Uterus (tissue), 3 donors: ENCODE measurements at regions not wholly inside any gene's neighbourhood (a gene's known extent, or its start where the extent isn't known, plus 50 kb on each side); places are given as distances from the start of the nearest gene placed in this dataset.
"Not testable (repeated sequence)": the region's sequence is repeated elsewhere in the genome, so short reads cannot be mapped to it uniquely, and the experiment has no call there.

Experiments used
- DNase-seq, 2 donors: peaks; one replicate each; pipeline ENCODE4 v3.0.0-alpha.2; 2019 to 2020
- H3K27ac ChIP-seq, 2 donors: fragments of 200-600 bp; sonication (generic); 1 replicate in 1 of 2; 2 replicates in 1 of 2; pipeline ENCODE4 v1.5.1; 2016 to 2018
- H3K27me3 ChIP-seq, 2 donors: fragments of 200-600 bp; sonication (generic); one replicate each; pipeline ENCODE4 v1.5.1; 2018 to 2019; ENCODE audit warnings: control low read depth in 1 of 2
- H3K36me3 ChIP-seq, 2 donors: fragments of 200-600 bp; sonication (generic); one replicate each; pipeline ENCODE4 v1.5.1; 2019; ENCODE audit warnings: control low read depth in 1 of 2
- H3K4me1 ChIP-seq, 2 donors: fragments of 200-600 bp; sonication (generic); one replicate each; pipeline ENCODE4 v1.5.1; 2018 to 2019; ENCODE audit warnings: control low read depth in 1 of 2
- H3K4me3 ChIP-seq, 2 donors: fragments of 200-600 bp; sonication (generic); 1 replicate in 1 of 2; 2 replicates in 1 of 2; pipeline ENCODE4 v1.5.1; 2018 to 2019; ENCODE audit warnings: mild to moderate bottlenecking in 1 of 2
- H3K9me3 ChIP-seq, 2 donors: fragments of 200-600 bp; sonication (generic); one replicate each; pipeline ENCODE4 v1.5.1; 2019; ENCODE audit warnings: control low read depth in 1 of 2
- POLR2A ChIP-seq, 2 donors: fragments of 450-650 bp; IDR thresholded peaks; one replicate each; pipeline ENCODE4 v1.6.1; 2016; ENCODE audit warnings: antibody characterized with exemption in 2 of 2, mild to moderate bottlenecking in 1 of 2, moderate library complexity in 1 of 2
- intact Hi-C: fragments of 100-400 bp; cut with DNase I; formaldehyde crosslinking; loops from one replicate; pipeline ENCODE4 v1.15.1; 2023; ENCODE audit warnings: low total_unique reads
- TF ChIP-seq, protein P1 (sequence below), 4 experiments: fragments of 200-600 bp in 2 of 4; fragments of 450-650 bp in 2 of 4; sonication (generic) in 2 of 4; IDR thresholded peaks; one replicate each; pipeline ENCODE4 v1.5.1; 2016 to 2019; ENCODE audit warnings: antibody characterized with exemption in 4 of 4, mild to moderate bottlenecking in 2 of 4, moderate library complexity in 1 of 4
- donor health status: DM: yes; HTN: yes; CAD: no.

DNA sequence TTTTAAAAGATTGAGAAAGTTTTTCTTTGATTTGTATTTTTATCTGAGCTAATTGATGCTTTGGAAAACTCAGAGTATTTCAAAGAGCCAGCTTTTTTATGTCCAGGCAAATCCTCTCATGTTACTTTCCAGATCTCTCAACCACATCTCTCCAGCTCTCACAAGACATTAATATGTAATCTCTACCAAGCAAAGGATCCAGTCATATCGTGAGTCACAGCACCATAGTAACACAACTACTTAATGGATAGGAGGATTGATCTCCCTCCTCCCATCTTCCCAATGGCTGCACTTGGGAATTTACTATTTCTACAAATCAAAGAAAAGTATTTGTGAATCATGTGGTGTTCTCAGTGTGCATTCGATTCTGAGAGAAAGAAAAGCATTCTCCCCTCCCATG lies 63.3 kb downstream of the POU4F1 start:
- no peak for DNase-seq
- H3K4me1 ChIP-seq: no peaks in the 10 kb centered on the region
- H3K36me3 ChIP-seq: no peaks in the 10 kb centered on the region
- no peaks in the 10 kb centered on the region for H3K9me3 ChIP-seq
- intact Hi-C loops: no loop called here
- H3K27me3 ChIP-seq: no peaks in the 10 kb centered on the region
- TF ChIP-seq POLR2A (IDR thresholded peaks at IDR 0.05): no peak
- TF ChIP-seq, protein P1, sequence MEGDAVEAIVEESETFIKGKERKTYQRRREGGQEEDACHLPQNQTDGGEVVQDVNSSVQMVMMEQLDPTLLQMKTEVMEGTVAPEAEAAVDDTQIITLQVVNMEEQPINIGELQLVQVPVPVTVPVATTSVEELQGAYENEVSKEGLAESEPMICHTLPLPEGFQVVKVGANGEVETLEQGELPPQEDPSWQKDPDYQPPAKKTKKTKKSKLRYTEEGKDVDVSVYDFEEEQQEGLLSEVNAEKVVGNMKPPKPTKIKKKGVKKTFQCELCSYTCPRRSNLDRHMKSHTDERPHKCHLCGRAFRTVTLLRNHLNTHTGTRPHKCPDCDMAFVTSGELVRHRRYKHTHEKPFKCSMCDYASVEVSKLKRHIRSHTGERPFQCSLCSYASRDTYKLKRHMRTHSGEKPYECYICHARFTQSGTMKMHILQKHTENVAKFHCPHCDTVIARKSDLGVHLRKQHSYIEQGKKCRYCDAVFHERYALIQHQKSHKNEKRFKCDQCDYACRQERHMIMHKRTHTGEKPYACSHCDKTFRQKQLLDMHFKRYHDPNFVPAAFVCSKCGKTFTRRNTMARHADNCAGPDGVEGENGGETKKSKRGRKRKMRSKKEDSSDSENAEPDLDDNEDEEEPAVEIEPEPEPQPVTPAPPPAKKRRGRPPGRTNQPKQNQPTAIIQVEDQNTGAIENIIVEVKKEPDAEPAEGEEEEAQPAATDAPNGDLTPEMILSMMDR (IDR thresholded peaks at IDR 0.05): no peak
- H3K4me3 ChIP-seq: no peak overlapping the region
- no peak overlapping the region for H3K27ac ChIP-seq

DNA sequence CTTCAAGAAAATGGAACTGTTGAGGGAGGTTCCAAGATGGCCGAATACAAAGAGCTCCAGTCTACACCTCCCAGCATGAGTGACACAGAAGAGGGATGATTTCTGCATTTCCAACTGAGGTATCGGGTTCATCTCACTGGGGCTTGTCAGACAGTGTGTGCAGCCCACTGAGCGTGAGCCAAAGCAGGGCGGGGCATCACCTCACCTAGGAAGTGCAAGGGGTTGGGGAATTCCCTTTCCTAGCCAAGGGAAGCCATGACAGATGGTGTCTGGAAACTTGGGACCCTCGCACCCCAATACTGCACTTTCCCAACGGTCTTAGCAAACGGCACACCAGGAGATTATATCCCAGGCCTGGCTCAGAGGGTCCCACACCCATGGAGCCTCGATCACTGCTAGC lies 77.3 kb downstream of the POU4F1 start:
- intact Hi-C loops, H3K27ac ChIP-seq, DNase-seq, H3K4me3 ChIP-seq, H3K4me1 ChIP-seq, H3K9me3 ChIP-seq, H3K27me3 ChIP-seq, H3K36me3 ChIP-seq: not testable (repeated sequence)

DNA sequence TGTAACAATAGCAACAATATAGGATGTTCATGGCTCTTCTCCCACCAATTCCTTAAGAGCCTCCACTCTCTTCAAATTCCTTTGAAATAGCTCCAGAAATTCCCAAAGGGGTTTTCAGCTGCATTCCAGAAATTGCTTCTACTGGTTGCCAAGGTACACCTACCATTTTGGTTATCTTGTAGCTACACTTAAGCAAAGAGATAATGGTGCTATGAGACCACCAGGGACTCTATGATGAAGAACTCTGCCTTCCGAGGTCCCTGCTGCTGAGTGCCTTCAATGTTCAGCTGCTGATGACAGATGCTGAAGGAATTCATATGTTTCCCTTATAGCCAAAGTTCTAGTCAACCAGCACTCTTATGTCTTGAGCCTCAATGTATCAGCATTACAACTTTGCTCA lies 78.4 kb downstream of the POU4F1 start:
- no peaks in the 10 kb centered on the region for H3K27me3 ChIP-seq
- no peaks in the 10 kb centered on the region for H3K9me3 ChIP-seq
- no peaks in the 10 kb centered on the region for H3K36me3 ChIP-seq
- H3K4me3 ChIP-seq: no peak overlapping the region
- no peaks in the 10 kb centered on the region for H3K4me1 ChIP-seq
- no peak overlapping the region for H3K27ac ChIP-seq
- DNase-seq: no peak
- intact Hi-C loops: no loop called here
- TF ChIP-seq, protein P1 (IDR thresholded peaks at IDR 0.05): no peak
- TF ChIP-seq POLR2A (IDR thresholded peaks at IDR 0.05): no peak

DNA sequence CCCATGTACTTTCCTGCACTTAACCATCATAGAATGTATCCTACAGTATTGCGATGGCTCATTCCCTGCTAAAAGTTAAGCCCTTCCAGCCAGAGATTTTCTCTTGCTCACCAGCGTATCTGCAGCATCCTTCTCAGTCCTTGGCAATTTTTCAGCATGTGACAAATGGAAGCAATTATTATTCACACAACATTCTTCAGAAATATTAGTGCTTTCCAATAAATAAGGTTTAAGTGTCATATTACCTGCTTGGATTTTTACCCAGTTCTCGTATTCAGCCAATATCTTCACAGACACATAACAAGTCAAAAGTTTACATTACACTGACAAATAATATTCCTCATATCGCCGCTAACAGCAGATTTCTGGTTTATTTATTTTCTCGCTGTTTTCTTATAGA lies 82.3 kb downstream of the POU4F1 start:
- no peak overlapping the region for H3K4me3 ChIP-seq
- no peaks in the 10 kb centered on the region for H3K9me3 ChIP-seq
- TF ChIP-seq POLR2A (IDR thresholded peaks at IDR 0.05): no peak
- TF ChIP-seq, protein P1 (IDR thresholded peaks at IDR 0.05): no peak
- no peaks in the 10 kb centered on the region for H3K4me1 ChIP-seq
- intact Hi-C loops: no loop called here
- no peaks in the 10 kb centered on the region for H3K36me3 ChIP-seq
- no peak overlapping the region for H3K27ac ChIP-seq
- no peaks in the 10 kb centered on the region for H3K27me3 ChIP-seq
- no peak for DNase-seq

DNA sequence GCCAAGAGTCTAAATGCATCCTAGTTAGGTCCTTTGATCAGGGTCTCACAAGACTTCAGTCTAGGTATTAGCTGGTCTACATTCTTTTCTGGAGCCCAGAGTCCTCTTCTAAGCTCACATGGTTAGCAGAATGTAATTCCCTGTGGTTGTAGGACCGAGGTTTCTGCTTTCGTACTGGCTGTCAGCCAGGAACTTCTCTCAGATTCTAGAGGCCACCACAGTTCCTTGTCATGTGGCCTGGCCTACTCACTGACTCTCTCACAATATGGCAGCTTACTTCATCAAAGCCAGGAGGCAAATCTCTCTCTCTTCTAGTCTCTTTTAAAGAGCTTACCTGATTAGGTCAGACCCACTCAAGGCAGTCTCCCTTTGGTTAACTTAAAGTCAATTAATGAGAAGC lies 82.9 kb downstream of the POU4F1 start:
- intact Hi-C loops: no loop called here
- DNase-seq: no peak
- Histone ChIP-seq H3K4me3 (no peak overlapping the region), H3K9me3 (no peaks in the 10 kb centered on the region), H3K27me3 (no peaks in the 10 kb centered on the region), H3K27ac (no peak overlapping the region), H3K36me3 (no peaks in the 10 kb centered on the region), H3K4me1 (no peaks in the 10 kb centered on the region)
- TF ChIP-seq, protein P1 (IDR thresholded peaks at IDR 0.05): no peak
- no peak for TF ChIP-seq POLR2A (IDR thresholded peaks at IDR 0.05)

DNA sequence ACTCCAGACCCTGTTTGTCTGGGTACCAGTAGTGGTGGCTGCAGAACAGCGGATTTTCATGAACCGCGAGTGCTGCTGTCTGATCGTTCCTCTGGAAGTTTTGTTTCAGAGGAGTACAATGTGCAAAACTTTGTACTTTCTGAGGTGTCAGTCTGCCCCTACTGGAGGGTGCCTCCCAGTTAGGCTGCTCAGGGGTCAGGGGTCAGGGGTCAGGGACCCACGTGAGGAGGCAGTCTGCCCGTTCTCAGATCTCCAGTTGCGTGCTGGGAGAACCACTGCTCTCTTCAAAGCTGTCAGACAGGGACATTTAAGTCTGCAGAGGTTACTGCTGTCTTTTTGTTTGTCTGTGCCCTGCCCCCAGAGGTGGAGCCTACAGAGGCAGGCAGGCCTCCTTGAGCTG lies 84.9 kb downstream of the POU4F1 start:
- H3K4me1 ChIP-seq, H3K27me3 ChIP-seq, H3K9me3 ChIP-seq, H3K27ac ChIP-seq, DNase-seq, H3K4me3 ChIP-seq, intact Hi-C loops, H3K36me3 ChIP-seq: not testable (repeated sequence)
